ENCODE measurements at regions not wholly inside any gene's neighbourhood (a gene's known extent, or its start where the extent isn't known, plus 50 kb on each side); places are given as distances from the start of the nearest gene placed in this dataset.
"Not testable (repeated sequence)": the region's sequence is repeated elsewhere in the genome, so short reads cannot be mapped to it uniquely, and the experiment has no call there.

GRCh38 chr4:177989503-177990201, 547.4 kb upstream of the AGA start:
- DNase-seq, result no peak
- H3K4me3 ChIP-seq (ENCODE audit: insufficient read depth, low read depth, low read length), result no peak overlapping the region
- no peaks in the 10 kb centered on the region for H3K27me3 ChIP-seq (ENCODE audit: control insufficient read depth, insufficient read depth, low read length)
- no peaks in the 10 kb centered on the region for H3K36me3 ChIP-seq (replicated peaks; ENCODE audit: control insufficient read depth, insufficient read depth, low read length)

DNA sequence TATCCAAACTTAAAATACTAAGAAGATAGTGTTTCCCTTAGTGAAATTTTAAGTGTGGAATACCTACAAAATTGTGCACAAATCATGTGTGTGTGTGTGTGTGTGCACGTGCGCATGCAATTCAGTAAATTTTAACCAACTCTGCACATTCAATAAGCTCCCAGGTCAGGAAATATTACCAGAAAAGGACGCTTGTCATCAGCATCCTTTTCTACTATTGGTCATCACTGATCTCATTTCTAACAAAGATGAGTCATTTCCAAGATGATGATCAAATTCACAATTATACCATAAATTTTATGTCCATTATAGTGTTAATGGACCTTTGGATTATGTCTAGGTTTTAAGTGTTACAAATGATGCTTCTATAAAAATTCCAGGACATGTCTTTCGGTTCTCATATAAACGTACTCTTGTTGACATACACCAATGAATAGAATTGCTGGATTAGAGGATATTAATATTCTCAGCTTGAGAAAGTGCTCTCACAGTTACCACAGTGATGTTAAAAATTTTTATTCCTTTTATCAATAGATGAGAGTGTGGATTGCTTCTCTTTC, 560.9 kb upstream of the AGA start:
- Histone ChIP-seq H3K36me3 (replicated peaks; ENCODE audit: control insufficient read depth, insufficient read depth, low read length) (no peaks in the 10 kb centered on the region), H3K27me3 (ENCODE audit: control insufficient read depth, insufficient read depth, low read length) (no peaks in the 10 kb centered on the region), H3K4me3 (ENCODE audit: insufficient read depth, low read depth, low read length) (no peak overlapping the region)
- no peak for DNase-seq

- no peaks in the 10 kb centered on the region for H3K36me3 ChIP-seq (replicated peaks; ENCODE audit: control insufficient read depth, insufficient read depth, low read length)
- no peak for DNase-seq
These were observed 568.4 kb upstream of the AGA start for GRCh38 chr4:178010596-178010995.

DNA sequence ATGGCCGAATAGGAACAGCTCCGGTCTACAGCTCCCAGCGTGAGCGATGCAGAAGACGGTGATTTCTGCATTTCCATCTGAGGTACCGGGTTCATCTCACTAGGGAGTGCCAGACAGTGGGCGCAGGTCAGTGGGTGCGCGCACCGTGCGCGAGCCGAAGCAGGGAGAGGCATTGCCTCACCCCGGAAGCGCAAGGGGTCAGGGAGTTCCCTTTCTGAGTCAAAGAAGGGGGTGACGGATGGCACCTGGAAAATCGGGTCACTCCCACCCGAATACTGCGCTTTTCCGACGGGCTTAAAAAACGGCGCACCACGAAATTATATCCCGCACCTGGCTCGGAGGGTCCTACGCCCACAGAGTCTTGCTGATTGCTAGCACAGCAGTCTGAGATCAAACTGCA, 572.8 kb upstream of the AGA start:
- not testable (repeated sequence) for DNase-seq; H3K36me3 ChIP-seq (replicated peaks; ENCODE audit: control insufficient read depth, insufficient read depth, low read length); H3K27me3 ChIP-seq (ENCODE audit: control insufficient read depth, insufficient read depth, low read length); H3K4me3 ChIP-seq (ENCODE audit: insufficient read depth, low read depth, low read length)

More at GRCh38 chr4:178010596-178010995, 568.4 kb upstream of the AGA start:
- H3K27me3 ChIP-seq (ENCODE audit: control insufficient read depth, insufficient read depth, low read length), result no peaks in the 10 kb centered on the region
- H3K4me3 ChIP-seq (ENCODE audit: insufficient read depth, low read depth, low read length), result no peak overlapping the region

GRCh38 chr4:178026999-178027398, 584.8 kb upstream of the AGA start:
- no peaks in the 10 kb centered on the region for H3K36me3 ChIP-seq (replicated peaks; ENCODE audit: control insufficient read depth, insufficient read depth, low read length)
- no peak overlapping the region for H3K4me3 ChIP-seq (ENCODE audit: insufficient read depth, low read depth, low read length)
- no peaks in the 10 kb centered on the region for H3K27me3 ChIP-seq (ENCODE audit: control insufficient read depth, insufficient read depth, low read length)
- DNase-seq, result no peak

- DNase-seq, result no peak
- no peak overlapping the region for H3K4me3 ChIP-seq (ENCODE audit: insufficient read depth, low read depth, low read length)
- no peaks in the 10 kb centered on the region for H3K36me3 ChIP-seq (replicated peaks; ENCODE audit: control insufficient read depth, insufficient read depth, low read length)
- no peaks in the 10 kb centered on the region for H3K27me3 ChIP-seq (ENCODE audit: control insufficient read depth, insufficient read depth, low read length)
These were observed 585.6 kb upstream of the AGA start for GRCh38 chr4:178027796-178028195.

DNA sequence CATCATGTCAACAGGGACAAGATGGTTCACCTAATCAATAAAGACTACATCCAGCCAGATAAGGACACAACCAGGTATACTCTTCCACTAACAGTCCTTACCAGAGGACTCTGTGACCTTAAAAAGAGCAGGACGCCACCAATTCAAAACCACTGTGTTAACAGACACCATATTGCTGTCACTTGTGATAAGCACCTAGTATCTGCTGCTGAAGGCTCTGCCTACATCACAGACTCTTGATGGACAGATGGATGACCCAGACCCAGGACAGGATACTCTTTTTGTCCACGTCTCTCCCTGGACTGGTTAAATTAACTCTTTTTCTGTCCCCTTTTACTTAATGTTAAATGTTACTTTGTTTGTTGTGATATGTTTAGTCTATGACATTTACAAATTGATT, 586.2 kb upstream of the AGA start:
- no peaks in the 10 kb centered on the region for H3K27me3 ChIP-seq (ENCODE audit: control insufficient read depth, insufficient read depth, low read length)
- H3K36me3 ChIP-seq (replicated peaks; ENCODE audit: control insufficient read depth, insufficient read depth, low read length), result no peaks in the 10 kb centered on the region
- no peak overlapping the region for H3K4me3 ChIP-seq (ENCODE audit: insufficient read depth, low read depth, low read length)
- no peak for DNase-seq

GRCh38 chr4:178037459-178038214, 595.4 kb upstream of the AGA start:
- Histone ChIP-seq H3K4me3 (ENCODE audit: insufficient read depth, low read depth, low read length) (no peak overlapping the region), H3K27me3 (ENCODE audit: control insufficient read depth, insufficient read depth, low read length) (no peaks in the 10 kb centered on the region)
- DNase-seq, result no peak

GRCh38 chr4:178056996-178057395, 614.8 kb upstream of the AGA start:
- Histone ChIP-seq H3K27me3 (ENCODE audit: control insufficient read depth, insufficient read depth, low read length) (no peaks in the 10 kb centered on the region), H3K4me3 (ENCODE audit: insufficient read depth, low read depth, low read length) (no peak overlapping the region), H3K36me3 (replicated peaks; ENCODE audit: control insufficient read depth, insufficient read depth, low read length) (no peaks in the 10 kb centered on the region)
- DNase-seq, result no peak

More at GRCh38 chr4:178037459-178038214, 595.4 kb upstream of the AGA start:
- no peaks in the 10 kb centered on the region for H3K36me3 ChIP-seq (replicated peaks; ENCODE audit: control insufficient read depth, insufficient read depth, low read length)

DNA sequence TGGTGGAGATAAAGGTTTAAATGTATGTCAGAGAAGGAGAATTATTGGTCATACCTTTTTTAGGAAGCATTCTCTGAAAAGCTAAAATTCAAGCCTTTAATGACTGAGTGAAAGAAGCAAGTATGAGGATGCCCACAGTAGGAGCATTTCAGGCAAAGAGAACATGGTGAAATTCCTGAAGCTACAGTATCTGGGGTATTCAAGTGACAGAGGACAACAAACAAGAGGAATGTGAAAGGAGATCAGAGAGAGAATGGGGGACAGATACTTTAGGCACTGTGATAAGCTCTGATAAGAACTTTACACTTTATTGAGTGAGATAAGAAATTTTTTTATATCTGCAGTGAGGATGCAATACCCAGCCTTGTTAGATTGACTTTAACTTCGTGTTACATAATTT, 621.3 kb upstream of the AGA start:
- no peak for DNase-seq
- no peaks in the 10 kb centered on the region for H3K36me3 ChIP-seq (replicated peaks; ENCODE audit: control insufficient read depth, insufficient read depth, low read length)
- H3K27me3 ChIP-seq (ENCODE audit: control insufficient read depth, insufficient read depth, low read length), result no peaks in the 10 kb centered on the region
- no peak overlapping the region for H3K4me3 ChIP-seq (ENCODE audit: insufficient read depth, low read depth, low read length)

GRCh38 chr4:178066338-178066941, 624.2 kb upstream of the AGA start:
- DNase-seq, result no peak
- no peaks in the 10 kb centered on the region for H3K27me3 ChIP-seq (ENCODE audit: control insufficient read depth, insufficient read depth, low read length)
- H3K36me3 ChIP-seq (replicated peaks; ENCODE audit: control insufficient read depth, insufficient read depth, low read length), result no peaks in the 10 kb centered on the region
- no peak overlapping the region for H3K4me3 ChIP-seq (ENCODE audit: insufficient read depth, low read depth, low read length)

DNA sequence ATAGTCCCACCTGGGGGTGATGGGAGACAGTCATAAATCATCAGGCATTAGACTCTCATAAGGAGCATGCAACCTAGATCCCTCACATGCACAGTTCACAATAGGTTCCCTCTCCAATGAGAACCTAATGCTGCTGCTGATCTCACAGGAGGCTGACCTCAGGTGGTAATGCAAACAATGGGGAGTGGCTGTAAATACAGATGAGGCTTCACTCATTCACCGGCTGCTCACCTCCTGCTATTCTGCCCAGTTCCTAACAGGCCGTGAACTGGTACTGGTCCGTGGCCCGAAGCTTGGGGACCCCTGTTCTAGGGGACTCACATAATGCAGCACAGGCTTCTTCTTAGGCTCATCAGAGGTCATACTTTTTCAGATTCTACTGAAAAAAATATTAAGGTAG, 625.9 kb upstream of the AGA start:
- Histone ChIP-seq H3K36me3 (replicated peaks; ENCODE audit: control insufficient read depth, insufficient read depth, low read length) (no peaks in the 10 kb centered on the region), H3K27me3 (ENCODE audit: control insufficient read depth, insufficient read depth, low read length) (no peaks in the 10 kb centered on the region), H3K4me3 (ENCODE audit: insufficient read depth, low read depth, low read length) (no peak overlapping the region)
- no peak for DNase-seq

- DNase-seq, result no peak
- Histone ChIP-seq H3K36me3 (replicated peaks; ENCODE audit: control insufficient read depth, insufficient read depth, low read length) (no peaks in the 10 kb centered on the region), H3K27me3 (ENCODE audit: control insufficient read depth, insufficient read depth, low read length) (no peaks in the 10 kb centered on the region), H3K4me3 (ENCODE audit: insufficient read depth, low read depth, low read length) (no peak overlapping the region)
These were observed 627.9 kb upstream of the AGA start for GRCh38 chr4:178070163-178070562.

DNA sequence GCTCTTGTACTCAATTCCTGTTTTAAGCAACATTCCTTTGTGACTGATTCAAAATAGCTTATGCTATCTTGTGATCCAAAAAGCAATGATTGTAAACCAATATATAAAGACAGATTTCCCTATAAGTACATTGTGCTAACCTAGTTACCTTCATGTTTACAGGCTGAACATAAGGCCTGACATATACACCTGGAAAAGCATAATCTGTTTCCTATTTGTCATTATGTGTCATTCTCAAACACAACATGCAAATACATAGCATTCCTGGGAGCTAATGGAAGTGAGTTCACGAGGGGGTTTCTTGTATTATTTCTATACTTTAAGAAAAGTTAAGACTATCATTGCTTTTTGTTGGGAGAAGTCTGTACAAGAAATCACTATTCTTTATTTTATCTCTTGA, 638.1 kb upstream of the AGA start:
- DNase-seq, result no peak
- H3K4me3 ChIP-seq (ENCODE audit: insufficient read depth, low read depth, low read length), result no peak overlapping the region

GRCh38 chr4:178081176-178081575, 638.9 kb upstream of the AGA start:
- no peak overlapping the region for H3K4me3 ChIP-seq (ENCODE audit: insufficient read depth, low read depth, low read length)
- DNase-seq, result no peak
- no peaks in the 10 kb centered on the region for H3K36me3 ChIP-seq (replicated peaks; ENCODE audit: control insufficient read depth, insufficient read depth, low read length)
- no peaks in the 10 kb centered on the region for H3K27me3 ChIP-seq (ENCODE audit: control insufficient read depth, insufficient read depth, low read length)

More for the DNA sequence above, 638.1 kb upstream of the AGA start:
- Histone ChIP-seq H3K36me3 (replicated peaks; ENCODE audit: control insufficient read depth, insufficient read depth, low read length) (no peaks in the 10 kb centered on the region), H3K27me3 (ENCODE audit: control insufficient read depth, insufficient read depth, low read length) (no peaks in the 10 kb centered on the region)

Measured in H7 (cell line).